GM12875 (cell line): ENCODE measurements at regions not wholly inside any gene's neighbourhood (a gene's known extent, or its start where the extent isn't known, plus 50 kb on each side); places are given as distances from the start of the nearest gene placed in this dataset.
A peak's percentile ranks its signal among the peaks of the same experiment; 100 is the strongest.

Experiments used
- H3K4me3 ChIP-seq: one replicate; pipeline ENCODE4 v1.5.1; 2011; ENCODE audit warnings: low read depth, low read length, control low read depth
- CTCF ChIP-seq: IDR thresholded peaks from 2 replicates; pipeline ENCODE4 v1.5.1; 2011; ENCODE audit warnings: low read depth, mild to moderate bottlenecking, control low read depth, inconsistent platforms, low read length, moderate library complexity, borderline replicate concordance; ENCODE audit not compliant: insufficient read depth

DNA sequence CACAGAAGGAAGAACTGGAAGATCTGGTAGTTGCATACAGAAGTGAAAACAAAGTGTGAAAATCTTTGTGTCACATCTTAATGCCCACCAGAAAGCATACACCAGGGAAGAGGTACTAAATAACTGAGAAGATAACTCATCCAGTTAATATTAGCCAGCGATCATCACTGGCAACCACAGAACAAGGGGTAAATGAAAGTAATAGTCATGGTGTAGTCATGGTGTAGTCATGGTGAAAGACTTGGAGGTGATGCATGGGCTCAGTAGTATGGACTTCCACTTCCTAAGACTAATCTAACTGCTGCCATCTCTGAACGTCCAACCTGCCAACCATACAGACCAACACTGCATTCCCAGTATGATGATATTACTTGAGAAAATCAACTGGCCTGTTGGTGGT, 481.2 kb upstream of the NR5A2 start:
- TF ChIP-seq CTCF: no peak
- H3K4me3 ChIP-seq: no peak overlapping the region

DNA sequence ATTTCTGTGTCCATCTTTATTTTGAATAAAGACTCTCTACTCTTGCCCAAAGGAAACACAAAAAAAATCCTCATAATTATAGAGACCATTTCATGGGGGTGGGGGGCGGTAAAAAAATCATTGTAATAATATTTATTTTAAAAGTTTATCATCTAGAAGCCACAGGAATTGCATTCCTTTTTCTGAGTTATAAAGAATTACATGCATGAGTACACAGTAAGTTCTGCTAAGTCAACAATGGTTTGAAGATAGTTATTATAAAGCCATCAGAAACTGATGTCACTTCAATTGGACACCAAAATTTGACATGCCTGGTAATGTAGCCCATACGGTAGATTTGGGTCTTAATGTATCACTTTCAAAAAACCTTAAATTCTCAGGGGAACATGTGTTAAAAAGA, 478.1 kb upstream of the NR5A2 start:
- TF ChIP-seq CTCF: no peak
- H3K4me3 ChIP-seq: no peak overlapping the region

GRCh38 chr1:199550199-199551065, 477.1 kb upstream of the NR5A2 start:
- no peak for TF ChIP-seq CTCF
- no peak overlapping the region for H3K4me3 ChIP-seq

DNA sequence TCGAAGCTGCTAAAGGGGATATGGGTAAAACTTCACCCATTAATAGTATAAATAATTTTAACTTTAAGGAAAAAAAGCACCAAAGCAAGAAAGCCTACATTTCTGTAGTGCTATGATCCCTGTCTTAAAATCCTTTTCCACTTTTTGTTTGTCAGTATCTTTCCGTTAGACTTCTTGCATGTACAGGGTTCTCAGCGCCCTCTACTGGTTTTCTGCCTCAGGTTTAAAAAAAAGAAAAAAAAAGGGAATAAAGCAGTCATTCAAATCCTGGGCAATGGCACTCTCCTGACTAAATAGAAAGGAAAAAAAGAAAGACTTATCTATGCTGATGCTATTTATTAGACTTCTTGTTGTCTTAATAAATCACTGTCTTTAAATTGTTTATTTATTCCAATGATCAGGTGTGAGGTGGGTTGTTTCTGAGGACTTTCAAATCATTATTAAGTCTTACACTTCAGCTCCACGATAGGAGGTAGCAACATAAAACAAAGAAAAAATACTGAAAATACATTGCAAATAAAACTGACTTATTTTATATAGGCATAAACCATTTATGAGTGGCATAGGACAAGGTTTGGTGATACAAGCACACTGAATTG, 475.4 kb upstream of the NR5A2 start:
- no peak overlapping the region for H3K4me3 ChIP-seq
- peak; percentile 54 for TF ChIP-seq CTCF

DNA sequence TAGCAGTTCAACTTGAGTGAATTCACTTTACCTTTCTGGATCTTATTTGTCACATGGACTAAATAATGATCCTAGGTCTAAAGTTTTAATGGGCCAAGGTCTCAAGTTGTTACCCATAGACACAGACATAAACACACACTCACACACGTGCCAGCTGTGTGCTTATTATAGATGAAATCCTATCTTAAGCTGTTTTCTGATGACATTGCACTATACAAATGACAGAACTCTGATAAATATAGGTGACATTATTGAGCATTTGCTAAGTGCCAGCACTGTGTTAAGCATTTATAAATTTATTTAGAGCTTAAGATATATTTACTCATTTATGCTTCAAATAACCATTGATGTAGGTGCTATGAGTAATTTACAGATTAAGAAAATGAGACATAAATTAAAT, 474.4 kb upstream of the NR5A2 start:
- H3K4me3 ChIP-seq: no peak overlapping the region
- no peak for TF ChIP-seq CTCF

GRCh38 chr1:199561334-199561733, 466.2 kb upstream of the NR5A2 start:
- no peak for TF ChIP-seq CTCF
- no peak overlapping the region for H3K4me3 ChIP-seq

- H3K4me3 ChIP-seq: no peak overlapping the region
- TF ChIP-seq CTCF: no peak
These were observed 454.5 kb upstream of the NR5A2 start for GRCh38 chr1:199573047-199573446.
